ENCODE measurements at regions not wholly inside any gene's neighbourhood (a gene's known extent, or its start where the extent isn't known, plus 50 kb on each side); places are given as distances from the start of the nearest gene placed in this dataset.

- DNase-seq (ENCODE audit: low read depth, low spot score): no peak
Observed at GRCh38 chr6:105816847-105817246, 269.3 kb upstream of the PRDM1 start.

- DNase-seq (ENCODE audit: low read depth, low spot score): no peak
Observed at GRCh38 chr6:105815661-105816555, 270.2 kb upstream of the PRDM1 start.

GRCh38 chr6:105814745-105815536 is 271.2 kb upstream of the PRDM1 start:
- DNase-seq (ENCODE audit: low read depth, low spot score): no peak

GRCh38 chr6:105810922-105811482 is 275.1 kb upstream of the PRDM1 start:
- no peak for DNase-seq (ENCODE audit: low read depth, low spot score)

- DNase-seq (ENCODE audit: low read depth, low spot score): no peak
Observed at GRCh38 chr6:105810105-105810921, 275.8 kb upstream of the PRDM1 start.

GRCh38 chr6:105808571-105808970 is 277.6 kb upstream of the PRDM1 start:
- no peak for DNase-seq (ENCODE audit: low read depth, low spot score)

- DNase-seq (ENCODE audit: low read depth, low spot score): no peak
Observed at GRCh38 chr6:105807905-105808304, 278.2 kb upstream of the PRDM1 start.

GRCh38 chr6:105806486-105806920 is 279.6 kb upstream of the PRDM1 start:
- DNase-seq (ENCODE audit: low read depth, low spot score): no peak

GRCh38 chr6:105805501-105806023 is 280.6 kb upstream of the PRDM1 start:
- DNase-seq (ENCODE audit: low read depth, low spot score): no peak

GRCh38 chr6:105804424-105804823 is 281.7 kb upstream of the PRDM1 start:
- DNase-seq (ENCODE audit: low read depth, low spot score): no peak

- DNase-seq (ENCODE audit: low read depth, low spot score): no peak
Observed at GRCh38 chr6:105804000-105804399, 282.1 kb upstream of the PRDM1 start.

- no peak for DNase-seq (ENCODE audit: low read depth, low spot score)
Observed at GRCh38 chr6:105803442-105803841, 282.7 kb upstream of the PRDM1 start.

GRCh38 chr6:105802703-105803102 is 283.4 kb upstream of the PRDM1 start:
- no peak for DNase-seq (ENCODE audit: low read depth, low spot score)

GRCh38 chr6:105800871-105801270 is 285.3 kb upstream of the PRDM1 start:
- DNase-seq (ENCODE audit: low read depth, low spot score): no peak

- no peak for DNase-seq (ENCODE audit: low read depth, low spot score)
Observed at GRCh38 chr6:105800398-105800797, 285.7 kb upstream of the PRDM1 start.

GRCh38 chr6:105799056-105799455 is 287.1 kb upstream of the PRDM1 start:
- no peak for DNase-seq (ENCODE audit: low read depth, low spot score)

GRCh38 chr6:105797983-105798453 is 288.1 kb upstream of the PRDM1 start:
- DNase-seq (ENCODE audit: low read depth, low spot score): no peak

- no peak for DNase-seq (ENCODE audit: low read depth, low spot score)
Observed at GRCh38 chr6:105797286-105797979, 288.7 kb upstream of the PRDM1 start.

GRCh38 chr6:105795913-105796517 is 290.1 kb upstream of the PRDM1 start:
- no peak for DNase-seq (ENCODE audit: low read depth, low spot score)

- no peak for DNase-seq (ENCODE audit: low read depth, low spot score)
Observed at GRCh38 chr6:105795366-105795765, 290.8 kb upstream of the PRDM1 start.
